HG02970 (cell line): ENCODE measurements at regions not wholly inside any gene's neighbourhood (a gene's known extent, or its start where the extent isn't known, plus 50 kb on each side); places are given as distances from the start of the nearest gene placed in this dataset.
"Not testable (repeated sequence)": the region's sequence is repeated elsewhere in the genome, so short reads cannot be mapped to it uniquely, and the experiment has no call there.

Experiments
- ATAC-seq: cut with Tn5 transposase; IDR thresholded peaks from one replicate; pipeline ENCODE4 v1.9.1; 2021; ENCODE audit warnings: mild to moderate bottlenecking, moderate library complexity, moderate number of reproducible peaks; ENCODE audit not compliant: unreplicated experiment, low FRiP score

- no peak for ATAC-seq
Observed at GRCh38 chr2:363824-364470, 76.1 kb upstream of the ALKAL2 start.

GRCh38 chr2:362924-363323, 75.0 kb upstream of the ALKAL2 start:
- ATAC-seq, result no peak

- no peak for ATAC-seq
Observed at GRCh38 chr2:360124-360523, 72.2 kb upstream of the ALKAL2 start.

- no peak for ATAC-seq
Observed at GRCh38 chr2:359047-359446, 71.2 kb upstream of the ALKAL2 start.

- ATAC-seq, result no peak
Observed at GRCh38 chr2:357811-358210, 69.9 kb upstream of the ALKAL2 start.

- not testable (repeated sequence) for ATAC-seq
Observed at GRCh38 chr2:356304-356703, 68.4 kb upstream of the ALKAL2 start.

GRCh38 chr2:355773-356172, 67.9 kb upstream of the ALKAL2 start:
- ATAC-seq, result no peak

- no peak for ATAC-seq
Observed at GRCh38 chr2:352696-353095, 64.8 kb upstream of the ALKAL2 start.

GRCh38 chr2:349390-349789, 61.5 kb upstream of the ALKAL2 start:
- no peak for ATAC-seq

GRCh38 chr2:348361-348916, 60.5 kb upstream of the ALKAL2 start:
- no peak for ATAC-seq

- no peak for ATAC-seq
Observed at GRCh38 chr2:344811-345210, 56.9 kb upstream of the ALKAL2 start.

GRCh38 chr2:343355-343754, 55.5 kb upstream of the ALKAL2 start:
- ATAC-seq, result no peak

- ATAC-seq, result no peak
Observed at GRCh38 chr2:341912-342311, 54.0 kb upstream of the ALKAL2 start.

- no peak for ATAC-seq
Observed at GRCh38 chr2:341017-341542, 53.2 kb upstream of the ALKAL2 start.
